Suprapubic skin (tissue), 4 donors: ENCODE measurements at regions not wholly inside any gene's neighbourhood (a gene's known extent, or its start where the extent isn't known, plus 50 kb on each side); places are given as distances from the start of the nearest gene placed in this dataset.

Experiments
- CTCF ChIP-seq, 2 donors: fragments of 200-600 bp in 1 of 2; fragments of 450-650 bp in 1 of 2; sonication (generic) in 1 of 2; IDR thresholded peaks; one replicate each; pipeline ENCODE4 v1.5.1; 2016 to 2019; ENCODE audit warnings: antibody characterized with exemption in 2 of 2, mild to moderate bottlenecking in 1 of 2, moderate library complexity in 1 of 2
- POLR2A ChIP-seq, 2 donors: fragments of 450-650 bp; IDR thresholded peaks; one replicate each; pipeline ENCODE4 v1.6.1; 2017; ENCODE audit warnings: antibody characterized with exemption in 2 of 2, mild to moderate bottlenecking in 2 of 2, moderate library complexity in 2 of 2
- POLR2AphosphoS5 ChIP-seq, 3 donors: sonication (generic); formaldehyde crosslinking; IDR thresholded peaks; one replicate each; pipeline ENCODE4 v1.6.1; 2017; ENCODE audit warnings: antibody characterized with exemption in 3 of 3

GRCh38 chr5:3925022-3925421 lies 329.4 kb downstream of the IRX1 start:
- TF ChIP-seq CTCF (IDR thresholded peaks at IDR 0.05) = no peak
- TF ChIP-seq POLR2A (IDR thresholded peaks at IDR 0.05) = no peak
- TF ChIP-seq POLR2AphosphoS5 (IDR thresholded peaks at IDR 0.05) = no peak
